ENCODE measurements at regions not wholly inside any gene's neighbourhood (a gene's known extent, or its start where the extent isn't known, plus 50 kb on each side); places are given as distances from the start of the nearest gene placed in this dataset.

- no peak for ATAC-seq
These were observed 56.9 kb downstream of the RDH14 start for GRCh38 chr2:18503376-18504228.

GRCh38 chr2:18502142-18502541 is 58.3 kb downstream of the RDH14 start:
- no peak for ATAC-seq

GRCh38 chr2:18501729-18502128 is 58.7 kb downstream of the RDH14 start:
- ATAC-seq: no peak

- ATAC-seq: no peak
These were observed 59.3 kb downstream of the RDH14 start for GRCh38 chr2:18501156-18501555.

- no peak for ATAC-seq
These were observed 60.1 kb downstream of the RDH14 start for GRCh38 chr2:18500333-18500732.

GRCh38 chr2:18498531-18498930 is 61.9 kb downstream of the RDH14 start:
- no peak for ATAC-seq

- ATAC-seq: no peak
These were observed 63.9 kb downstream of the RDH14 start for GRCh38 chr2:18496516-18496915.

GRCh38 chr2:18495058-18495457 is 65.4 kb downstream of the RDH14 start:
- no peak for ATAC-seq

GRCh38 chr2:18492721-18493120 is 67.7 kb downstream of the RDH14 start:
- no peak for ATAC-seq

- ATAC-seq: no peak
These were observed 68.9 kb downstream of the RDH14 start for GRCh38 chr2:18491577-18491976.

- no peak for ATAC-seq
These were observed 69.6 kb downstream of the RDH14 start for GRCh38 chr2:18490901-18491300.

GRCh38 chr2:18487106-18487913 is 73.1 kb downstream of the RDH14 start:
- no peak for ATAC-seq

GRCh38 chr2:18484625-18485024 is 75.8 kb downstream of the RDH14 start:
- no peak for ATAC-seq

GRCh38 chr2:18483896-18484295 is 76.6 kb downstream of the RDH14 start:
- no peak for ATAC-seq

- ATAC-seq: no peak
These were observed 77.8 kb downstream of the RDH14 start for GRCh38 chr2:18482666-18483065.

- ATAC-seq: no peak
These were observed 80.5 kb downstream of the RDH14 start for GRCh38 chr2:18479947-18480369.

- no peak for ATAC-seq
These were observed 83.2 kb downstream of the RDH14 start for GRCh38 chr2:18477293-18477692.

- no peak for ATAC-seq
These were observed 84.0 kb downstream of the RDH14 start for GRCh38 chr2:18476484-18476883.

- no peak for ATAC-seq
These were observed 84.6 kb downstream of the RDH14 start for GRCh38 chr2:18475884-18476283.

GRCh38 chr2:18474700-18475099 is 85.8 kb downstream of the RDH14 start:
- no peak for ATAC-seq

- ATAC-seq: no peak
These were observed 86.9 kb downstream of the RDH14 start for GRCh38 chr2:18473241-18474181.

GRCh38 chr2:18467749-18468360 is 92.6 kb downstream of the RDH14 start:
- no peak for ATAC-seq
